ENCODE measurements at regions not wholly inside any gene's neighbourhood (a gene's known extent, or its start where the extent isn't known, plus 50 kb on each side); places are given as distances from the start of the nearest gene placed in this dataset.

DNA sequence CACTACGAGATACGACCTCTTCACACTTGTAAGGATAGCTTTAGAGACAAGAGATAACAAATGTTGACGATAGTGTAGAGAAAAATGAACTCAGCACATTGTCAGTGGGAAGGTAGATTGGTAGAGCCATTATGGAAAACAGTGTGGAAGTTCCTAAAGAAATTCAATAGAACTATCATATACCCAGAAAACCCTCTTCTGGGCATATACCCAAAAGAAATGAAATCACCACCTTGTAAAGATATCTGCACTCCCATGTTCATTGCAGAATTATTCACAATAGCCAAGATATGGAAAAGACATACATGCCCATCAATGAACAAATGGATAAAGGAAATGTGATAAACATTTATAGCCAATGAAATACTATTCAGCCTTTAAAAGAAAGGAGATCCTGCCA is 499.8 kb upstream of the TBX3 start:
- no peak for FAIRE-seq
- POLR2A ChIA-PET: no interaction called here
- 4% methylated on average over 3 of the region's 3 CpGs for WGBS (ENCODE audit: insufficient coverage, low coverage, missing lambda C conversion rate)
- intact Hi-C loops (cut with micrococcal nuclease) (no loop called here), in situ Hi-C loops (cut with MboI) (no loop called here)
- no peak overlapping the region for H3K4me3 ChIP-seq
- no peak for DNase-seq (ENCODE audit: extremely low read depth in 1 of 4, low spot score in 3 of 4)
- CTCF ChIA-PET (ENCODE audit: low intra/inter-chr PET ratio): no interaction called here
- no TSS peak for BruUV-seq (replicated peaks)
- H3K4me1 ChIP-seq (replicated peaks in 1 of 2; ENCODE audit: control insufficient read depth in 2 of 2, insufficient read depth in 2 of 2, low read length in 2 of 2): no peaks in the 10 kb centered on the region
- no peaks in the 10 kb centered on the region for H3K36me3 ChIP-seq (ENCODE audit: control insufficient read depth, insufficient read depth, low read length)
- TF ChIP-seq POLR2A (conservative IDR thresholded peaks at IDR 0.05): no peak
- TF ChIP-seq, protein P1, sequence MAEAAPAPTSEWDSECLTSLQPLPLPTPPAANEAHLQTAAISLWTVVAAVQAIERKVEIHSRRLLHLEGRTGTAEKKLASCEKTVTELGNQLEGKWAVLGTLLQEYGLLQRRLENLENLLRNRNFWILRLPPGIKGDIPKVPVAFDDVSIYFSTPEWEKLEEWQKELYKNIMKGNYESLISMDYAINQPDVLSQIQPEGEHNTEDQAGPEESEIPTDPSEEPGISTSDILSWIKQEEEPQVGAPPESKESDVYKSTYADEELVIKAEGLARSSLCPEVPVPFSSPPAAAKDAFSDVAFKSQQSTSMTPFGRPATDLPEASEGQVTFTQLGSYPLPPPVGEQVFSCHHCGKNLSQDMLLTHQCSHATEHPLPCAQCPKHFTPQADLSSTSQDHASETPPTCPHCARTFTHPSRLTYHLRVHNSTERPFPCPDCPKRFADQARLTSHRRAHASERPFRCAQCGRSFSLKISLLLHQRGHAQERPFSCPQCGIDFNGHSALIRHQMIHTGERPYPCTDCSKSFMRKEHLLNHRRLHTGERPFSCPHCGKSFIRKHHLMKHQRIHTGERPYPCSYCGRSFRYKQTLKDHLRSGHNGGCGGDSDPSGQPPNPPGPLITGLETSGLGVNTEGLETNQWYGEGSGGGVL (CRISPR knock-in tag; IDR thresholded peaks at IDR 0.05): no peak
- TF ChIP-seq SMARCE1 (IDR thresholded peaks at IDR 0.05): no peak
- TF ChIP-seq XRCC4 (IDR thresholded peaks at IDR 0.05; ENCODE audit: extremely low read depth, insufficient read depth, insufficient read length): no peak
- TF ChIP-seq, protein P2, sequence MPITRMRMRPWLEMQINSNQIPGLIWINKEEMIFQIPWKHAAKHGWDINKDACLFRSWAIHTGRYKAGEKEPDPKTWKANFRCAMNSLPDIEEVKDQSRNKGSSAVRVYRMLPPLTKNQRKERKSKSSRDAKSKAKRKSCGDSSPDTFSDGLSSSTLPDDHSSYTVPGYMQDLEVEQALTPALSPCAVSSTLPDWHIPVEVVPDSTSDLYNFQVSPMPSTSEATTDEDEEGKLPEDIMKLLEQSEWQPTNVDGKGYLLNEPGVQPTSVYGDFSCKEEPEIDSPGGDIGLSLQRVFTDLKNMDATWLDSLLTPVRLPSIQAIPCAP (CRISPR knock-in tag; IDR thresholded peaks at IDR 0.05; ENCODE audit: borderline replicate concordance): no peak
- TF ChIP-seq, protein P3, sequence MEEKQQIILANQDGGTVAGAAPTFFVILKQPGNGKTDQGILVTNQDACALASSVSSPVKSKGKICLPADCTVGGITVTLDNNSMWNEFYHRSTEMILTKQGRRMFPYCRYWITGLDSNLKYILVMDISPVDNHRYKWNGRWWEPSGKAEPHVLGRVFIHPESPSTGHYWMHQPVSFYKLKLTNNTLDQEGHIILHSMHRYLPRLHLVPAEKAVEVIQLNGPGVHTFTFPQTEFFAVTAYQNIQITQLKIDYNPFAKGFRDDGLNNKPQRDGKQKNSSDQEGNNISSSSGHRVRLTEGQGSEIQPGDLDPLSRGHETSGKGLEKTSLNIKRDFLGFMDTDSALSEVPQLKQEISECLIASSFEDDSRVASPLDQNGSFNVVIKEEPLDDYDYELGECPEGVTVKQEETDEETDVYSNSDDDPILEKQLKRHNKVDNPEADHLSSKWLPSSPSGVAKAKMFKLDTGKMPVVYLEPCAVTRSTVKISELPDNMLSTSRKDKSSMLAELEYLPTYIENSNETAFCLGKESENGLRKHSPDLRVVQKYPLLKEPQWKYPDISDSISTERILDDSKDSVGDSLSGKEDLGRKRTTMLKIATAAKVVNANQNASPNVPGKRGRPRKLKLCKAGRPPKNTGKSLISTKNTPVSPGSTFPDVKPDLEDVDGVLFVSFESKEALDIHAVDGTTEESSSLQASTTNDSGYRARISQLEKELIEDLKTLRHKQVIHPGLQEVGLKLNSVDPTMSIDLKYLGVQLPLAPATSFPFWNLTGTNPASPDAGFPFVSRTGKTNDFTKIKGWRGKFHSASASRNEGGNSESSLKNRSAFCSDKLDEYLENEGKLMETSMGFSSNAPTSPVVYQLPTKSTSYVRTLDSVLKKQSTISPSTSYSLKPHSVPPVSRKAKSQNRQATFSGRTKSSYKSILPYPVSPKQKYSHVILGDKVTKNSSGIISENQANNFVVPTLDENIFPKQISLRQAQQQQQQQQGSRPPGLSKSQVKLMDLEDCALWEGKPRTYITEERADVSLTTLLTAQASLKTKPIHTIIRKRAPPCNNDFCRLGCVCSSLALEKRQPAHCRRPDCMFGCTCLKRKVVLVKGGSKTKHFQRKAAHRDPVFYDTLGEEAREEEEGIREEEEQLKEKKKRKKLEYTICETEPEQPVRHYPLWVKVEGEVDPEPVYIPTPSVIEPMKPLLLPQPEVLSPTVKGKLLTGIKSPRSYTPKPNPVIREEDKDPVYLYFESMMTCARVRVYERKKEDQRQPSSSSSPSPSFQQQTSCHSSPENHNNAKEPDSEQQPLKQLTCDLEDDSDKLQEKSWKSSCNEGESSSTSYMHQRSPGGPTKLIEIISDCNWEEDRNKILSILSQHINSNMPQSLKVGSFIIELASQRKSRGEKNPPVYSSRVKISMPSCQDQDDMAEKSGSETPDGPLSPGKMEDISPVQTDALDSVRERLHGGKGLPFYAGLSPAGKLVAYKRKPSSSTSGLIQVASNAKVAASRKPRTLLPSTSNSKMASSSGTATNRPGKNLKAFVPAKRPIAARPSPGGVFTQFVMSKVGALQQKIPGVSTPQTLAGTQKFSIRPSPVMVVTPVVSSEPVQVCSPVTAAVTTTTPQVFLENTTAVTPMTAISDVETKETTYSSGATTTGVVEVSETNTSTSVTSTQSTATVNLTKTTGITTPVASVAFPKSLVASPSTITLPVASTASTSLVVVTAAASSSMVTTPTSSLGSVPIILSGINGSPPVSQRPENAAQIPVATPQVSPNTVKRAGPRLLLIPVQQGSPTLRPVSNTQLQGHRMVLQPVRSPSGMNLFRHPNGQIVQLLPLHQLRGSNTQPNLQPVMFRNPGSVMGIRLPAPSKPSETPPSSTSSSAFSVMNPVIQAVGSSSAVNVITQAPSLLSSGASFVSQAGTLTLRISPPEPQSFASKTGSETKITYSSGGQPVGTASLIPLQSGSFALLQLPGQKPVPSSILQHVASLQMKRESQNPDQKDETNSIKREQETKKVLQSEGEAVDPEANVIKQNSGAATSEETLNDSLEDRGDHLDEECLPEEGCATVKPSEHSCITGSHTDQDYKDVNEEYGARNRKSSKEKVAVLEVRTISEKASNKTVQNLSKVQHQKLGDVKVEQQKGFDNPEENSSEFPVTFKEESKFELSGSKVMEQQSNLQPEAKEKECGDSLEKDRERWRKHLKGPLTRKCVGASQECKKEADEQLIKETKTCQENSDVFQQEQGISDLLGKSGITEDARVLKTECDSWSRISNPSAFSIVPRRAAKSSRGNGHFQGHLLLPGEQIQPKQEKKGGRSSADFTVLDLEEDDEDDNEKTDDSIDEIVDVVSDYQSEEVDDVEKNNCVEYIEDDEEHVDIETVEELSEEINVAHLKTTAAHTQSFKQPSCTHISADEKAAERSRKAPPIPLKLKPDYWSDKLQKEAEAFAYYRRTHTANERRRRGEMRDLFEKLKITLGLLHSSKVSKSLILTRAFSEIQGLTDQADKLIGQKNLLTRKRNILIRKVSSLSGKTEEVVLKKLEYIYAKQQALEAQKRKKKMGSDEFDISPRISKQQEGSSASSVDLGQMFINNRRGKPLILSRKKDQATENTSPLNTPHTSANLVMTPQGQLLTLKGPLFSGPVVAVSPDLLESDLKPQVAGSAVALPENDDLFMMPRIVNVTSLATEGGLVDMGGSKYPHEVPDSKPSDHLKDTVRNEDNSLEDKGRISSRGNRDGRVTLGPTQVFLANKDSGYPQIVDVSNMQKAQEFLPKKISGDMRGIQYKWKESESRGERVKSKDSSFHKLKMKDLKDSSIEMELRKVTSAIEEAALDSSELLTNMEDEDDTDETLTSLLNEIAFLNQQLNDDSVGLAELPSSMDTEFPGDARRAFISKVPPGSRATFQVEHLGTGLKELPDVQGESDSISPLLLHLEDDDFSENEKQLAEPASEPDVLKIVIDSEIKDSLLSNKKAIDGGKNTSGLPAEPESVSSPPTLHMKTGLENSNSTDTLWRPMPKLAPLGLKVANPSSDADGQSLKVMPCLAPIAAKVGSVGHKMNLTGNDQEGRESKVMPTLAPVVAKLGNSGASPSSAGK (IDR thresholded peaks at IDR 0.05): no peak
- no peak for TF ChIP-seq ZNF778 (CRISPR knock-in tag; IDR thresholded peaks at IDR 0.05)
- peaks cover 2 to 11% of the 10 kb centered on the region in 2 experiments; a peak in 4 of 5 replicates for H3K27me3 ChIP-seq (ENCODE audit: control insufficient read depth in 2 of 2, insufficient read depth in 2 of 2, low read length in 2 of 2)
- H3K4me2 ChIP-seq (ENCODE audit: insufficient read depth, low read length): no peak overlapping the region
- no peaks in the 10 kb centered on the region for H4K20me1 ChIP-seq (replicated peaks; ENCODE audit: control insufficient read depth, insufficient read depth, low read length)
- no peak for ATAC-seq
- H3K27ac ChIP-seq (ENCODE audit: extremely low read depth, low read depth, low read length): no peak overlapping the region
- H3K9me3 ChIP-seq (replicated peaks; ENCODE audit: control insufficient read depth, insufficient read depth, low read depth, low read length): no peaks in the 10 kb centered on the region
- no peaks in the 10 kb centered on the region for H3K9me1 ChIP-seq (ENCODE audit: control insufficient read depth, insufficient read depth, low read length)
- H2AFZ ChIP-seq (ENCODE audit: low read depth, low read length): no peak overlapping the region
- no peaks in the 10 kb centered on the region for H3K79me2 ChIP-seq (ENCODE audit: control insufficient read depth, insufficient read depth, low read length)
- no peak overlapping the region for H3K9ac ChIP-seq (ENCODE audit: insufficient read depth in 1 of 2, low read depth in 2 of 2, low read length in 2 of 2)

Measured in K562 (cell line).